H1 (cell line): ENCODE measurements at regions not wholly inside any gene's neighbourhood (a gene's known extent, or its start where the extent isn't known, plus 50 kb on each side); places are given as distances from the start of the nearest gene placed in this dataset.

ENCODE experiments used
- BRCA1 ChIP-seq: IDR thresholded peaks from 2 replicates; pipeline ENCODE4 v1.6.1; 2012; ENCODE audit warnings: low read depth, low read length, improper control_type of control experiment
- CEBPB ChIP-seq: IDR thresholded peaks from 2 replicates; pipeline ENCODE4 v1.6.1; 2012; ENCODE audit warnings: low read depth, low read length
- CTBP2 ChIP-seq: IDR thresholded peaks from 2 replicates; pipeline ENCODE4 v1.7.0; 2011; ENCODE audit warnings: borderline replicate concordance, mild to moderate bottlenecking, moderate library complexity, mixed read lengths, low read length; ENCODE audit not compliant: insufficient read depth, insufficient read length
- CTCF ChIP-seq, 3 experiments: IDR thresholded peaks; 1 replicate in 2 of 3; 2 replicates in 1 of 3; pipeline versions ENCODE4 v1.5.1 to v1.6.1; 2011; ENCODE audit warnings: low read length in 3 of 3, mild to moderate bottlenecking in 3 of 3, inconsistent platforms in 2 of 3, low read depth in 1 of 3, moderate library complexity in 1 of 3; ENCODE audit not compliant: insufficient read depth in 1 of 3; ENCODE audit errors: control extremely low read depth in 1 of 3
- E2F6 ChIP-seq: IDR thresholded peaks from 2 replicates; pipeline ENCODE4 v1.6.1; 2012; ENCODE audit warnings: inconsistent platforms
- KDM1A ChIP-seq: fragments of 200-600, 300-600 bp; sonication (generic); IDR thresholded peaks from 2 replicates; pipeline ENCODE4 v1.7.1; 2016; ENCODE audit warnings: mild to moderate bottlenecking, low read length, borderline replicate concordance
- MAX ChIP-seq: IDR thresholded peaks from 2 replicates; pipeline ENCODE4 v1.6.1; 2012; ENCODE audit warnings: inconsistent platforms
- NANOG ChIP-seq: IDR thresholded peaks from 2 replicates; pipeline ENCODE4 v1.6.1; 2011; ENCODE audit warnings: low read length, low read depth, mild to moderate bottlenecking, inconsistent platforms; ENCODE audit not compliant: insufficient read depth, poor library complexity, severe bottlenecking
- POLR2AphosphoS5 ChIP-seq: IDR thresholded peaks from 2 replicates; pipeline ENCODE4 v1.6.1; 2011; ENCODE audit warnings: low read depth, low read length
- RAD21 ChIP-seq, 2 experiments: IDR thresholded peaks in 1 of 2; conservative IDR thresholded peaks in 1 of 2; 2 replicates each; pipeline ENCODE4 v1.6.1; 2011; ENCODE audit warnings: low read depth in 2 of 2, low read length in 2 of 2, improper control_type of control experiment in 1 of 2, inconsistent platforms in 1 of 2, mild to moderate bottlenecking in 1 of 2, moderate library complexity in 1 of 2
- SIN3A ChIP-seq, 2 experiments: IDR thresholded peaks in 1 of 2; conservative IDR thresholded peaks in 1 of 2; 2 replicates each; pipeline ENCODE4 v1.6.1; 2011 to 2012; ENCODE audit warnings: low read length in 2 of 2, improper control_type of control experiment in 1 of 2, low read depth in 1 of 2, mild to moderate bottlenecking in 1 of 2
- SP1 ChIP-seq: IDR thresholded peaks from 2 replicates; pipeline ENCODE4 v1.6.1; 2011; ENCODE audit warnings: low read depth, low read length
- SRF ChIP-seq: IDR thresholded peaks from 2 replicates; pipeline ENCODE4 v1.6.1; 2011; ENCODE audit warnings: mild to moderate bottlenecking, low read depth, low read length, moderate library complexity
- TCF12 ChIP-seq: IDR thresholded peaks from 2 replicates; pipeline ENCODE4 v1.6.1; 2011; ENCODE audit warnings: low read depth, mild to moderate bottlenecking, low read length

- TF ChIP-seq NANOG (no peak), TCF12 (no peak), POLR2AphosphoS5 (no peak), RAD21 (IDR thresholded peaks at IDR 0.05 in 1 of 2, conservative IDR thresholded peaks at IDR 0.05 in 1 of 2; ENCODE audit: low read depth in 2 of 2, low read length in 2 of 2) (no peak), CTCF (IDR thresholded peaks at IDR 0.05; ENCODE audit: control extremely low read depth in 1 of 3, insufficient read depth in 1 of 3, low read depth in 1 of 3, low read length in 3 of 3) (no peak), SP1 (no peak), CTBP2 (no peak), SRF (no peak), KDM1A (no peak), SIN3A (conservative IDR thresholded peaks at IDR 0.05 in 1 of 2, IDR thresholded peaks at IDR 0.05 in 1 of 2; ENCODE audit: low read depth in 1 of 2, low read length in 2 of 2) (no peak), BRCA1 (no peak), CEBPB (no peak), MAX (no peak), E2F6 (no peak)
Measured at GRCh38 chr11:22923561-22923960, 63.3 kb upstream of the CCDC179 start.
